Lower lobe of right lung (tissue), 2 donors: ENCODE measurements at regions not wholly inside any gene's neighbourhood (a gene's known extent, or its start where the extent isn't known, plus 50 kb on each side); places are given as distances from the start of the nearest gene placed in this dataset.

ENCODE experiments used
- ATAC-seq, 2 donors: fragments of 200-7000 bp; cut with Tn5 transposase; one replicate each; pipeline ENCODE4 v1.9.1; 2020 to 2022; ENCODE audit warnings: mild to moderate bottlenecking in 2 of 2, moderate library complexity in 2 of 2
- DNase-seq: peaks from one replicate; pipeline ENCODE4 v3.0.0-alpha.2; 2020
- H3K27ac ChIP-seq: fragments of 200-600 bp; one replicate; pipeline ENCODE4 v1.8.0; 2022
- H3K27me3 ChIP-seq: fragments of 200-600 bp; one replicate; pipeline ENCODE4 v1.8.0; 2022; ENCODE audit warnings: low read depth
- H3K36me3 ChIP-seq: fragments of 200-600 bp; one replicate; pipeline ENCODE4 v1.8.0; 2022; ENCODE audit warnings: mild to moderate bottlenecking
- H3K4me1 ChIP-seq: fragments of 200-600 bp; one replicate; pipeline ENCODE4 v1.8.0; 2022
- H3K4me3 ChIP-seq: fragments of 200-600 bp; one replicate; pipeline ENCODE4 v1.8.0; 2022; ENCODE audit warnings: mild to moderate bottlenecking
- H3K9me3 ChIP-seq: fragments of 200-600 bp; one replicate; pipeline ENCODE4 v1.8.0; 2022
- CTCF ChIP-seq: fragments of 200-600 bp; IDR thresholded peaks from one replicate; pipeline ENCODE4 v1.8.0; 2022; ENCODE audit warnings: antibody characterized with exemption, mild to moderate bottlenecking
- intact Hi-C: fragments of 100-400 bp; cut with DNase I; formaldehyde crosslinking; loops from one replicate; pipeline ENCODE4 v1.11.0; 2022
- donor health status: DM: no; HTN: yes; CAD: no; lungs with severe emphysema.

GRCh38 chrX:85503258-85504158, 124.0 kb upstream of the POF1B start:
- Histone ChIP-seq H3K36me3 (no peaks in the 10 kb centered on the region), H3K4me1 (no peaks in the 10 kb centered on the region), H3K9me3 (no peaks in the 10 kb centered on the region), H3K27me3 (no peaks in the 10 kb centered on the region), H3K4me3 (no peak overlapping the region), H3K27ac (no peak overlapping the region)
- no peak for DNase-seq
- no peak for TF ChIP-seq CTCF
- no peak for ATAC-seq
- intact Hi-C loops, result no loop called here

GRCh38 chrX:85501349-85501748, 121.9 kb upstream of the POF1B start:
- H3K4me1 ChIP-seq, result no peaks in the 10 kb centered on the region
- TF ChIP-seq CTCF, result no peak
- H3K36me3 ChIP-seq, result no peaks in the 10 kb centered on the region
- no peaks in the 10 kb centered on the region for H3K9me3 ChIP-seq
- intact Hi-C loops, result no loop called here
- ATAC-seq (no peak), DNase-seq (no peak)
- H3K27ac ChIP-seq, result no peak overlapping the region
- H3K27me3 ChIP-seq, result no peaks in the 10 kb centered on the region
- no peak overlapping the region for H3K4me3 ChIP-seq

GRCh38 chrX:85499400-85499799, 119.9 kb upstream of the POF1B start:
- H3K4me1 ChIP-seq, result no peaks in the 10 kb centered on the region
- no peaks in the 10 kb centered on the region for H3K27me3 ChIP-seq
- ATAC-seq, result no peak
- no peak overlapping the region for H3K4me3 ChIP-seq
- H3K27ac ChIP-seq, result no peak overlapping the region
- no peak for TF ChIP-seq CTCF
- intact Hi-C loops, result no loop called here
- no peaks in the 10 kb centered on the region for H3K9me3 ChIP-seq
- no peak for DNase-seq
- no peaks in the 10 kb centered on the region for H3K36me3 ChIP-seq

GRCh38 chrX:85493821-85494220, 114.4 kb upstream of the POF1B start:
- TF ChIP-seq CTCF, result no peak
- Histone ChIP-seq H3K4me1 (no peaks in the 10 kb centered on the region), H3K4me3 (no peak overlapping the region), H3K9me3 (no peaks in the 10 kb centered on the region), H3K36me3 (no peaks in the 10 kb centered on the region), H3K27me3 (no peaks in the 10 kb centered on the region), H3K27ac (no peak overlapping the region)
- intact Hi-C loops, result no loop called here
- DNase-seq (no peak), ATAC-seq (no peak)

- H3K4me3 ChIP-seq, result no peak overlapping the region
- no peaks in the 10 kb centered on the region for H3K4me1 ChIP-seq
- TF ChIP-seq CTCF, result no peak
- intact Hi-C loops, result no loop called here
- no peaks in the 10 kb centered on the region for H3K9me3 ChIP-seq
- ATAC-seq (no peak), DNase-seq (no peak)
- no peak overlapping the region for H3K27ac ChIP-seq
- H3K27me3 ChIP-seq, result no peaks in the 10 kb centered on the region
- H3K36me3 ChIP-seq, result no peaks in the 10 kb centered on the region
Observed at GRCh38 chrX:85454295-85454694, 74.8 kb upstream of the POF1B start.
